ENCODE measurements at regions not wholly inside any gene's neighbourhood (a gene's known extent, or its start where the extent isn't known, plus 50 kb on each side); places are given as distances from the start of the nearest gene placed in this dataset.

DNA sequence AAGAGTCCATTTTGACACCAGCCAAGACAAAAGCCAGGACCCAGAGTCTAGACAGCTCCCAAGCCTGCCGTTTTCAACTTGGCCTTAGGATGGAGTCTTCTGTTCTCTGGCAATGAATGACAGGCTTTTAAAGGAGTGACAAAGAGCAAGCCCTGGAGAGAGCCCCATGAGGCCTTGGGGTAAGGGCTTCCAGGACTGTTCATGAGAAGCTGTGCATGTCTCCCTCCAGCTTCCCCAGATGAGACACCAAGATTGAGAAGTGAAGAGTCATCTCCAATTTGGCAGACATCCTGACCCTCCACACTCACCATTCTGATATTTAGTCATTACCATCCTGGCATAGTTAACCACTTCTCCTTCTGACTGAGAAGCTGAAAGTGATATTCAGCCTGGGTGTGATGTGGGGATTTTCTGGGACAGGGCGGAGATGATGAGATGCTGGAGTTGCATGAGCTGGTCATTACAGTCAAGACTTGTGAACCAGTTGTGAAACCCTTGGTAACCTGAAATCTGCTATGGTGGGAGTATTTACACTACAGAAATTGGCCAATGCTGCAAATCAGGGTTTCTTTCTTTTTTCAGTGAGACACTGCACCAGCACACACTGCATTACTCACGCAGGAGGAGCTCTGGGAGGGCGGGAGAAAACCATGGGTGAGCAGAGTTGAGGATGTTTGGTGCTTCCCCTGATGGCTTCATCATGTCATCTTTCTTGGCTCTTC lies 77.8 kb downstream of the VCPKMT start:
- Histone ChIP-seq H3K27me3 (ENCODE audit: low read depth) (no peaks in the 10 kb centered on the region), H3K27ac (peak overlapping the region; percentile 73), H3K4me3 (no peak overlapping the region), H3K9me3 (no peaks in the 10 kb centered on the region), H3K36me3 (no peaks in the 10 kb centered on the region), H3K4me1 (peaks cover 30% of the 10 kb centered on the region)
- ATAC-seq (peak; percentile 70 to 82), DNase-seq (no peak)
- intact Hi-C loops (cut with DNase I) = no loop called here
- TF ChIP-seq CTCF (IDR thresholded peaks at IDR 0.05) = no peak

- peak overlapping the region; percentile 69 for H3K27ac ChIP-seq
- no peak for ATAC-seq
- no peak for TF ChIP-seq CTCF (IDR thresholded peaks at IDR 0.05)
Measured at GRCh38 chr14:50039120-50039517, 77.3 kb downstream of the VCPKMT start.

DNA sequence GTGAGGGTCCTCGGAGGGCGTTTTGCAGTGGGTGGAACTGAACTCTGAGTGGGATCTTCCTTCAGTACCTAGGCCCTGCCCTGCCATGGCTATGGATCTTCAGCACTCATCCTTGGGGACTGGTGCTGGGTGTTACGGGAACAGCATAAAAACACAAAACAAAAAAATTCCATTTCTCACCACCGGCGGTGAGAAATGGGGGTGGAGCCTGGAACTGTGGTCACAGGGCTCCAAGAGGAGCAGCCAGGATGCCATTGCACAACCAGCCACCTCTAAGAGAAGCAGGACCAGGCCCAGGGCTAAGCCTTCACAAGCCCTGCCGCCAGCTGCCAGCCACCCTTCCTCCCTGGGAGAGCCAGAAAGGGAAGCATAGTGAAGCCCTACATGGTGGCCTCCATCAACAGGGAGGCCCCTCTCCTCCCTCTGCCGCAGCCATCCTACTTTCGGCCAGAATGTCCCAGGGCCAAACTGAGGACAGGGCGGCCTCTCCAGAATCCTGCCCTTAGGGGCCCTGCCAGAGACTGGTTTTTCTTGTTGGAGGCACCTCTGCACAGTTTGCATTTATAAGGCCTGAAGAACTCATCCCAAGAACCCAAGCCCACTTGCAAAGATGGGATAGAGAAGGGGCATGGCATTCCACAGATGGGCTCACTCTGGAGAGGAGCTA lies 76.5 kb downstream of the VCPKMT start:
- DNase-seq (peak; percentile 85), ATAC-seq (peak; percentile 61 to 63)
- intact Hi-C loops (cut with DNase I) = no loop called here
- H3K4me1 ChIP-seq = peaks cover 43% of the 10 kb centered on the region
- no peak overlapping the region for H3K4me3 ChIP-seq
- TF ChIP-seq CTCF (IDR thresholded peaks at IDR 0.05) = no peak
- peak overlapping the region; percentile 69 for H3K27ac ChIP-seq
- H3K9me3 ChIP-seq = no peaks in the 10 kb centered on the region
- no peaks in the 10 kb centered on the region for H3K27me3 ChIP-seq (ENCODE audit: low read depth)
- no peaks in the 10 kb centered on the region for H3K36me3 ChIP-seq

More at GRCh38 chr14:50039120-50039517, 77.3 kb downstream of the VCPKMT start:
- Histone ChIP-seq H3K4me1 (peaks cover 35% of the 10 kb centered on the region), H3K4me3 (no peak overlapping the region), H3K9me3 (no peaks in the 10 kb centered on the region), H3K36me3 (no peaks in the 10 kb centered on the region), H3K27me3 (ENCODE audit: low read depth) (no peaks in the 10 kb centered on the region)
- intact Hi-C loops (cut with DNase I) = no loop called here
- DNase-seq = no peak

DNA sequence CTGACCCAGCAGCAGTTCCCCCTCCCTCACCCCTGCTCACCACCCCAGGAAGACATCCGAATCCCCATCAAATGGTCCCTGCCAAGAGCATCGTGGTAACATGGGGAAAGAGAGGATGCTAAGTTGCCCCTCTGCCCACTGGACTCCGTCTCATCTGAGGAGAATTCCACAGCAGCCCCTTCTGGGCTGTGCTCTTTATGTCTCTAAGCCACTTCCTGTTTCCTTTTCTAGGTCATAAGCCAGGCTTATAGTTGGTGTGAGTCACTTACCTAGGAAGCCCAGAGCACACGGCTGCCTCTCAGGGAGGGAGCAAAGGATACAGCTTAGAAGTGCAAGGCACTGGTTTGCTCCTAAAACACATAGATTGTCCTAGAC lies 76.0 kb downstream of the VCPKMT start:
- intact Hi-C loops (cut with DNase I) = no loop called here
- ATAC-seq = peak; percentile 59 to 64

GRCh38 chr14:50040895-50041465 lies 75.4 kb downstream of the VCPKMT start:
- DNase-seq = no peak
- H3K27ac ChIP-seq = peak overlapping the region; percentile 69
- no peaks in the 10 kb centered on the region for H3K36me3 ChIP-seq
- H3K9me3 ChIP-seq = no peaks in the 10 kb centered on the region
- no peak for ATAC-seq
- no peaks in the 10 kb centered on the region for H3K27me3 ChIP-seq (ENCODE audit: low read depth)
- no peak for TF ChIP-seq CTCF (IDR thresholded peaks at IDR 0.05)
- intact Hi-C loops (cut with DNase I) = no loop called here
- no peak overlapping the region for H3K4me3 ChIP-seq
- H3K4me1 ChIP-seq = peaks cover 54% of the 10 kb centered on the region

More for the DNA sequence above, 76.0 kb downstream of the VCPKMT start:
- no peaks in the 10 kb centered on the region for H3K9me3 ChIP-seq
- H3K27me3 ChIP-seq (ENCODE audit: low read depth) = no peaks in the 10 kb centered on the region
- TF ChIP-seq CTCF (IDR thresholded peaks at IDR 0.05) = no peak
- no peak overlapping the region for H3K4me3 ChIP-seq
- peaks cover 48% of the 10 kb centered on the region for H3K4me1 ChIP-seq
- no peaks in the 10 kb centered on the region for H3K36me3 ChIP-seq
- peak overlapping the region; percentile 69 for H3K27ac ChIP-seq
- DNase-seq = no peak

All from lower lobe of right lung (tissue), 2 donors.